ENCODE measurements at regions not wholly inside any gene's neighbourhood (a gene's known extent, or its start where the extent isn't known, plus 50 kb on each side); places are given as distances from the start of the nearest gene placed in this dataset.

GRCh38 chrX:43000121-43000520 is 222.2 kb upstream of the PPP1R2C start:
- DNase-seq (ENCODE audit: extremely low spot score, unreplicated experiment), result no peak
- no peaks in the 10 kb centered on the region for H3K27me3 Mint-ChIP-seq (ENCODE audit: unreplicated experiment)
- no peak for TF ChIP-seq CTCF (IDR thresholded peaks at IDR 0.05)
- H3K9me3 Mint-ChIP-seq (ENCODE audit: unreplicated experiment), result no peaks in the 10 kb centered on the region
- H3K27ac Mint-ChIP-seq (ENCODE audit: unreplicated experiment), result no peak overlapping the region
- H3K36me3 Mint-ChIP-seq (ENCODE audit: unreplicated experiment), result no peaks in the 10 kb centered on the region
- no peaks in the 10 kb centered on the region for H3K4me1 Mint-ChIP-seq (ENCODE audit: unreplicated experiment)
- no peak overlapping the region for H3K4me3 Mint-ChIP-seq (ENCODE audit: unreplicated experiment)

- Mint-ChIP-seq H3K27ac (ENCODE audit: unreplicated experiment) (no peak overlapping the region), H3K4me3 (ENCODE audit: unreplicated experiment) (no peak overlapping the region), H3K27me3 (ENCODE audit: unreplicated experiment) (no peaks in the 10 kb centered on the region), H3K36me3 (ENCODE audit: unreplicated experiment) (no peaks in the 10 kb centered on the region), H3K9me3 (ENCODE audit: unreplicated experiment) (no peaks in the 10 kb centered on the region), H3K4me1 (ENCODE audit: unreplicated experiment) (no peaks in the 10 kb centered on the region)
- DNase-seq (ENCODE audit: extremely low spot score, unreplicated experiment), result no peak
- no peak for TF ChIP-seq CTCF (IDR thresholded peaks at IDR 0.05)
These were observed 224.7 kb upstream of the PPP1R2C start for GRCh38 chrX:43002526-43003203.

- Mint-ChIP-seq H3K9me3 (ENCODE audit: unreplicated experiment) (no peaks in the 10 kb centered on the region), H3K27ac (ENCODE audit: unreplicated experiment) (no peak overlapping the region)
- no peak for TF ChIP-seq CTCF (IDR thresholded peaks at IDR 0.05)
These were observed 225.2 kb upstream of the PPP1R2C start for GRCh38 chrX:43003204-43003565.

GRCh38 chrX:43003939-43004338 is 226.0 kb upstream of the PPP1R2C start:
- DNase-seq (ENCODE audit: extremely low spot score, unreplicated experiment), result no peak
- Mint-ChIP-seq H3K27me3 (ENCODE audit: unreplicated experiment) (no peaks in the 10 kb centered on the region), H3K9me3 (ENCODE audit: unreplicated experiment) (no peaks in the 10 kb centered on the region), H3K4me1 (ENCODE audit: unreplicated experiment) (no peaks in the 10 kb centered on the region), H3K27ac (ENCODE audit: unreplicated experiment) (no peak overlapping the region), H3K4me3 (ENCODE audit: unreplicated experiment) (no peak overlapping the region), H3K36me3 (ENCODE audit: unreplicated experiment) (no peaks in the 10 kb centered on the region)
- no peak for TF ChIP-seq CTCF (IDR thresholded peaks at IDR 0.05)

More at GRCh38 chrX:43003204-43003565, 225.2 kb upstream of the PPP1R2C start:
- Mint-ChIP-seq H3K36me3 (ENCODE audit: unreplicated experiment) (no peaks in the 10 kb centered on the region), H3K4me1 (ENCODE audit: unreplicated experiment) (no peaks in the 10 kb centered on the region), H3K4me3 (ENCODE audit: unreplicated experiment) (no peak overlapping the region), H3K27me3 (ENCODE audit: unreplicated experiment) (no peaks in the 10 kb centered on the region)
- DNase-seq (ENCODE audit: extremely low spot score, unreplicated experiment), result no peak

- H3K4me1 Mint-ChIP-seq (ENCODE audit: unreplicated experiment), result no peaks in the 10 kb centered on the region
- H3K4me3 Mint-ChIP-seq (ENCODE audit: unreplicated experiment), result no peak overlapping the region
- no peak overlapping the region for H3K27ac Mint-ChIP-seq (ENCODE audit: unreplicated experiment)
- H3K9me3 Mint-ChIP-seq (ENCODE audit: unreplicated experiment), result no peaks in the 10 kb centered on the region
- no peaks in the 10 kb centered on the region for H3K27me3 Mint-ChIP-seq (ENCODE audit: unreplicated experiment)
- TF ChIP-seq CTCF (IDR thresholded peaks at IDR 0.05), result no peak
- no peaks in the 10 kb centered on the region for H3K36me3 Mint-ChIP-seq (ENCODE audit: unreplicated experiment)
- no peak for DNase-seq (ENCODE audit: extremely low spot score, unreplicated experiment)
These were observed 227.6 kb upstream of the PPP1R2C start for GRCh38 chrX:43005561-43005960.
